Activated CD8-positive, alpha-beta memory T cell treated with anti-CD3 and anti-CD28 coated beads, Interleukin-2, amount 10 ng/mL, durations not matched to agents 7 days and 5 days (primary cell): ENCODE measurements at regions not wholly inside any gene's neighbourhood (a gene's known extent, or its start where the extent isn't known, plus 50 kb on each side); places are given as distances from the start of the nearest gene placed in this dataset.
"Not testable (repeated sequence)": the region's sequence is repeated elsewhere in the genome, so short reads cannot be mapped to it uniquely, and the experiment has no call there.

Source experiments
- ATAC-seq: fragments of 150-1000 bp; cut with Tn5 transposase; one replicate; pipeline ENCODE4 v1.10.0; 2021; ENCODE audit warnings: moderate library complexity
- CTCF ChIA-PET: fragments of 350-600 bp; sonication (Branson Sonifier 250); formaldehyde crosslinking; loops from one replicate; lab custom pipeline; 2021; ENCODE audit warnings: antibody characterized with exemption; lab: Charles Lee
- DNase-seq: peaks from one replicate; pipeline ENCODE4 v3.0.0-alpha.2; 2020
- H3K27ac Mint-ChIP-seq: one replicate; pipeline ENCODE4 v1.8.0; 2021; ENCODE audit warnings: mild to moderate bottlenecking, mixed read lengths
- H3K27me3 Mint-ChIP-seq: one replicate; pipeline ENCODE4 v1.8.0; 2021; ENCODE audit warnings: mixed read lengths
- H3K36me3 Mint-ChIP-seq: one replicate; pipeline ENCODE4 v1.8.0; 2021; ENCODE audit warnings: mild to moderate bottlenecking, mixed read lengths
- H3K4me1 Mint-ChIP-seq: one replicate; pipeline ENCODE4 v1.8.0; 2021; ENCODE audit warnings: mixed read lengths
- H3K4me3 Mint-ChIP-seq: one replicate; pipeline ENCODE4 v1.8.0; 2021; ENCODE audit warnings: mild to moderate bottlenecking, moderate library complexity, mixed read lengths
- H3K9me3 Mint-ChIP-seq: one replicate; pipeline ENCODE4 v1.8.0; 2022; ENCODE audit warnings: low read depth, mixed read lengths

GRCh38 chr16:79388396-79388795 is 212.1 kb downstream of the MAF start:
- H3K27me3 Mint-ChIP-seq = peaks cover 3% of the 10 kb centered on the region
- ATAC-seq (no peak), DNase-seq (no peak)
- no peaks in the 10 kb centered on the region for H3K36me3 Mint-ChIP-seq
- H3K4me3 Mint-ChIP-seq = no peak overlapping the region
- peaks cover 3% of the 10 kb centered on the region for H3K4me1 Mint-ChIP-seq
- CTCF ChIA-PET = no interaction called here
- H3K9me3 Mint-ChIP-seq = no peaks in the 10 kb centered on the region
- H3K27ac Mint-ChIP-seq = no peak overlapping the region

GRCh38 chr16:79386299-79386698 is 214.2 kb downstream of the MAF start:
- H3K27me3 Mint-ChIP-seq = peaks cover 1% of the 10 kb centered on the region
- ATAC-seq = no peak
- DNase-seq = no peak
- CTCF ChIA-PET = no interaction called here
- no peak overlapping the region for H3K4me3 Mint-ChIP-seq
- no peak overlapping the region for H3K27ac Mint-ChIP-seq
- no peaks in the 10 kb centered on the region for H3K36me3 Mint-ChIP-seq
- H3K4me1 Mint-ChIP-seq = peaks cover 7% of the 10 kb centered on the region
- no peaks in the 10 kb centered on the region for H3K9me3 Mint-ChIP-seq

- H3K4me3 Mint-ChIP-seq = no peak overlapping the region
- no peaks in the 10 kb centered on the region for H3K27me3 Mint-ChIP-seq
- CTCF ChIA-PET = no interaction called here
- no peaks in the 10 kb centered on the region for H3K36me3 Mint-ChIP-seq
- H3K4me1 Mint-ChIP-seq = peaks cover 16% of the 10 kb centered on the region
- DNase-seq (no peak), ATAC-seq (no peak)
- no peak overlapping the region for H3K27ac Mint-ChIP-seq
- peaks cover 4% of the 10 kb centered on the region for H3K9me3 Mint-ChIP-seq
These were observed 218.9 kb downstream of the MAF start for GRCh38 chr16:79381603-79382042.

GRCh38 chr16:79380995-79381602 is 219.4 kb downstream of the MAF start:
- DNase-seq (no peak), ATAC-seq (no peak)
- CTCF ChIA-PET = no interaction called here
- Mint-ChIP-seq H3K36me3 (no peaks in the 10 kb centered on the region), H3K9me3 (peaks cover 4% of the 10 kb centered on the region), H3K4me1 (peaks cover 16% of the 10 kb centered on the region), H3K27ac (no peak overlapping the region), H3K27me3 (no peaks in the 10 kb centered on the region), H3K4me3 (no peak overlapping the region)

GRCh38 chr16:79379095-79379494 is 221.4 kb downstream of the MAF start:
- Mint-ChIP-seq H3K36me3 (peaks cover 5% of the 10 kb centered on the region), H3K27ac (no peak overlapping the region), H3K4me1 (peaks cover 16% of the 10 kb centered on the region), H3K4me3 (no peak overlapping the region), H3K27me3 (no peaks in the 10 kb centered on the region), H3K9me3 (peaks cover 9% of the 10 kb centered on the region)
- CTCF ChIA-PET = no interaction called here
- DNase-seq (no peak), ATAC-seq (no peak)

- H3K36me3 Mint-ChIP-seq, H3K9me3 Mint-ChIP-seq, DNase-seq, H3K4me3 Mint-ChIP-seq, CTCF ChIA-PET, H3K27me3 Mint-ChIP-seq, ATAC-seq, H3K27ac Mint-ChIP-seq: not testable (repeated sequence)
- H3K4me1 Mint-ChIP-seq = peaks cover 17% of the 10 kb centered on the region
These were observed 223.5 kb downstream of the MAF start for GRCh38 chr16:79377082-79377481.

GRCh38 chr16:79375351-79375750 is 225.2 kb downstream of the MAF start:
- Mint-ChIP-seq H3K4me3 (no peak overlapping the region), H3K27ac (no peak overlapping the region), H3K36me3 (peaks cover 10% of the 10 kb centered on the region), H3K9me3 (peaks cover 17% of the 10 kb centered on the region), H3K27me3 (no peaks in the 10 kb centered on the region), H3K4me1 (peaks cover 11% of the 10 kb centered on the region)
- ATAC-seq (no peak), DNase-seq (no peak)
- CTCF ChIA-PET = no interaction called here

GRCh38 chr16:79372503-79373184 is 227.9 kb downstream of the MAF start:
- H3K4me3 Mint-ChIP-seq = no peak overlapping the region
- no peak overlapping the region for H3K27ac Mint-ChIP-seq
- H3K27me3 Mint-ChIP-seq = no peaks in the 10 kb centered on the region
- H3K9me3 Mint-ChIP-seq = peaks cover 14% of the 10 kb centered on the region
- H3K4me1 Mint-ChIP-seq = peaks cover 11% of the 10 kb centered on the region
- CTCF ChIA-PET = interaction anchor here (0.7 kb wide), 1 partner anchor 1452 kb away, joined by 4 read pairs; no protein-coding TSS in a partner anchor
- H3K36me3 Mint-ChIP-seq = peaks cover 10% of the 10 kb centered on the region
- ATAC-seq = no peak
- DNase-seq = no peak

- H3K36me3 Mint-ChIP-seq = peaks cover 9% of the 10 kb centered on the region
- H3K27me3 Mint-ChIP-seq = no peaks in the 10 kb centered on the region
- CTCF ChIA-PET = no interaction called here
- no peak overlapping the region for H3K4me3 Mint-ChIP-seq
- no peak overlapping the region for H3K27ac Mint-ChIP-seq
- peaks cover 12% of the 10 kb centered on the region for H3K9me3 Mint-ChIP-seq
- ATAC-seq (no peak), DNase-seq (no peak)
- peaks cover 11% of the 10 kb centered on the region for H3K4me1 Mint-ChIP-seq
These were observed 229.8 kb downstream of the MAF start for GRCh38 chr16:79370736-79371135.

GRCh38 chr16:79369796-79370195 is 230.7 kb downstream of the MAF start:
- Mint-ChIP-seq H3K9me3 (peaks cover 10% of the 10 kb centered on the region), H3K27ac (no peak overlapping the region), H3K4me1 (peaks cover 11% of the 10 kb centered on the region), H3K27me3 (no peaks in the 10 kb centered on the region), H3K36me3 (peaks cover 10% of the 10 kb centered on the region), H3K4me3 (no peak overlapping the region)
- ATAC-seq (no peak), DNase-seq (no peak)
- CTCF ChIA-PET = no interaction called here

- no peak for DNase-seq
- CTCF ChIA-PET = no interaction called here
These were observed 232.7 kb downstream of the MAF start for GRCh38 chr16:79367822-79368221.

GRCh38 chr16:79366635-79367034 is 233.9 kb downstream of the MAF start:
- ATAC-seq = no peak
- DNase-seq = no peak
- no peak overlapping the region for H3K4me3 Mint-ChIP-seq
- H3K27ac Mint-ChIP-seq = no peak overlapping the region
- peaks cover 9% of the 10 kb centered on the region for H3K9me3 Mint-ChIP-seq
- H3K36me3 Mint-ChIP-seq = peaks cover 5% of the 10 kb centered on the region
- no peaks in the 10 kb centered on the region for H3K27me3 Mint-ChIP-seq
- H3K4me1 Mint-ChIP-seq = peaks cover 9% of the 10 kb centered on the region
- CTCF ChIA-PET = no interaction called here

More at GRCh38 chr16:79367822-79368221, 232.7 kb downstream of the MAF start:
- peaks cover 7% of the 10 kb centered on the region for H3K36me3 Mint-ChIP-seq
- no peaks in the 10 kb centered on the region for H3K27me3 Mint-ChIP-seq
- peaks cover 10% of the 10 kb centered on the region for H3K9me3 Mint-ChIP-seq
- H3K4me1 Mint-ChIP-seq = peaks cover 11% of the 10 kb centered on the region
- no peak overlapping the region for H3K4me3 Mint-ChIP-seq
- no peak overlapping the region for H3K27ac Mint-ChIP-seq
- ATAC-seq = no peak

- peaks cover 3% of the 10 kb centered on the region for H3K9me3 Mint-ChIP-seq
- H3K36me3 Mint-ChIP-seq = peaks cover 2% of the 10 kb centered on the region
- H3K4me3 Mint-ChIP-seq = no peak overlapping the region
- DNase-seq (no peak), ATAC-seq (no peak)
- no peaks in the 10 kb centered on the region for H3K27me3 Mint-ChIP-seq
- CTCF ChIA-PET = no interaction called here
- H3K4me1 Mint-ChIP-seq = peaks cover 3% of the 10 kb centered on the region
- H3K27ac Mint-ChIP-seq = no peak overlapping the region
These were observed 234.8 kb downstream of the MAF start for GRCh38 chr16:79365702-79366101.

- CTCF ChIA-PET = no interaction called here
- DNase-seq (no peak), ATAC-seq (no peak)
- H3K4me3 Mint-ChIP-seq = no peak overlapping the region
- H3K36me3 Mint-ChIP-seq = peaks cover 2% of the 10 kb centered on the region
- no peak overlapping the region for H3K27ac Mint-ChIP-seq
- peaks cover 2% of the 10 kb centered on the region for H3K9me3 Mint-ChIP-seq
- H3K27me3 Mint-ChIP-seq = no peaks in the 10 kb centered on the region
- no peaks in the 10 kb centered on the region for H3K4me1 Mint-ChIP-seq
These were observed 237.1 kb downstream of the MAF start for GRCh38 chr16:79363484-79363883.
